T47D (cell line): ENCODE measurements at regions not wholly inside any gene's neighbourhood (a gene's known extent, or its start where the extent isn't known, plus 50 kb on each side); places are given as distances from the start of the nearest gene placed in this dataset.

Experiments used
- DNase-seq, 2 experiments: peaks; one replicate each; pipeline versions ENCODE4 v3.0.0 to v3.0.0-alpha.2; 2011 to 2012; ENCODE audit warnings: low read depth in 1 of 2, low spot score in 1 of 2
- JUND ChIP-seq: IDR thresholded peaks from 2 replicates; pipeline ENCODE4 v1.6.1; 2012; ENCODE audit warnings: low read depth
- in situ Hi-C: cut with HindIII; loops from 2 replicates; pipeline ENCODE4 v1.10.0; 2016; ENCODE audit warnings: low sequenced_read_pairs, low pct_unique_long_range_greater_than_20kb

DNA sequence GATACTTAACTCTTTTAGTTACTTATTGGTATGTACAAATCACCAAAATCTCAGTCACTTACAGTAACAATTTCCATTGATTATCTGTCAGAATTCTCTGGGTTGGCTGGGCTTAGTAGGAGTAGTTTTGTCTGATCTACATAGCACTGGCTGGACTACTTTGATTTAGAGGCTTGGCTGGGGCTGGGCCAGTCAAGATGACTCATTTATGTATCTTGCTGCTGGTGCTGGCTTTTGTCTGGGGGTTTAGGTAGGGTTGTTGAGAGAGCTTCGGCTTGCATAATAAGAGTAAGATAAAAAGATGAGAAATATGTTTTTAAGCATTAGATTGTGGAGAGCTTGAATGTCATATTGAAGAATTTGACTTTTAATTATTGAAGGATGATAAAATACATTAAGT lies 1093.7 kb downstream of the SLC6A15 start:
- in situ Hi-C loops: no loop called here
- TF ChIP-seq JUND: no peak
- DNase-seq: no peak

DNA sequence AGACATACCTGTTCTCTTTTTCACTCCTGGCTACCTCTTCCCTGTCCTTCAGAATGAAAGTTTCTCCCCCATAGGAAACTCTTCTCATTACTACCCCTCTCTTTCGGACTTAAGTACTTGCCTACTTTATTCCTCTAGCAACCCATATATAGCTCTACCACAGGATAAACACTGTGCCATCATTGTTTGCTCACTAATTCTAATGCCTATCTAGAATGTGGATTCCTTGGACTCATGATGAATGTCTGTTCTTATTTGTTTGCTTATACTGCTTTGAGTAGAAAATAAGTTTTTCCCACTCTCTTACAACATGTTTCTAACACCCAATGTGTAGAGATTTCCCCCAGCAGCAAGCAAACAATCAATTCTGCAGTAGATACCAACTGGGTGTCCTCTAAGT lies 1094.9 kb downstream of the SLC6A15 start:
- DNase-seq: no peak
- in situ Hi-C loops: no loop called here
- no peak for TF ChIP-seq JUND

DNA sequence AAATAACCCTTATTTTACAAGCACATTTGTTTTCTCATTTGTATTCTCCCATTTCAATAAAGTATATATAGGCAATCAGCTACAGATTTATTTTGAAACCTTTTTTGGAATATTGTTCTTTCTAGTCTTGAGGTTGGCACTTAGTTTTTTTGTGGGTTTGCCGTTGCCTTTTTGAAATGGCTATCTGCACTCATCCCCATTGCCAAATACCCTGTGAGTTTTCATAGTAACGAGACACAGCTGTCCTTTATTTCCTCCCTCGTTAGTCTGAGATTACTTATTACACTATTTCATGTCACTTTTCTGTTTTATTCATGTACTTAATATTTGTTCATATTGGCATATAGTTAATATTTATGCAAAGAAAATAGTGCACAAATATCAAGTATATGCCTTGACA lies 1104.0 kb downstream of the SLC6A15 start:
- TF ChIP-seq JUND: no peak
- in situ Hi-C loops: no loop called here
- no peak for DNase-seq

DNA sequence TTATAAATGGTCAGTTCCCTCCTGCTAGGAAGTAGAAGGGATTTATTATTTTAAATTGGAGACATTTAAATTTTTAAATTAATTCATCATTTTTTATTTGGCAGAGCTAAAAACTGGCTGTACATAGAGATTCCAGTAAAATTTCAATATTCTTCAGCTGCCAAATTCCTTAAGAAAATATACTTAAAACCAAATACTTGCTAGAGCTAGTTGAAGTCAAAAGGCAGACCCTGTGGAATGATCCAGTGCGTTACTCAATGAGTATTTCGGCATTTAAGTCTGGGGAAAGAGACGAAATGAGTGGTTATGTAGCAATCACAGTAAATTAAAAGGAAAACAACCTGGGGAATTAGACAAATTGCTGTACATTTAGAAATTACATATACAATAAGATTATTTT lies 1104.7 kb downstream of the SLC6A15 start:
- in situ Hi-C loops: no loop called here
- DNase-seq: no peak
- no peak for TF ChIP-seq JUND

DNA sequence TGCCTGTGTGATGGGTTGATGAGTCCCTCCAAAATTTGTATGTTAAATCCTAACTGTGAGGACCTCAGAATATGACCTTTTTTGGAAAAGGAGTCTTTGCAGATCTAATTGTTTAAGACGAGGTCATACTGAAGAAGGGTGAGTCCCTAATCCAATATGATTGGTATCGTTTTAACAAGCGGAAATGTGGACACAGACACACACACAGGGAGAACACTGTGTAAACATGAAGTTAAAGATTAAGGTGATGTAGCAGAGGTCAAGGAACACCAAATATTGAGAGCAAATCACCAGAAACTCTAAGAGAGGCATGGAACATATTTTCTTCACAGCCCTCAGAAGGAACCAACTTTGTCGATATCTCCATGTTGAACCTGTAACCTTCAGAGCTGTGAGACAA lies 1106.7 kb downstream of the SLC6A15 start:
- in situ Hi-C loops: no loop called here
- no peak for DNase-seq
- TF ChIP-seq JUND: no peak

DNA sequence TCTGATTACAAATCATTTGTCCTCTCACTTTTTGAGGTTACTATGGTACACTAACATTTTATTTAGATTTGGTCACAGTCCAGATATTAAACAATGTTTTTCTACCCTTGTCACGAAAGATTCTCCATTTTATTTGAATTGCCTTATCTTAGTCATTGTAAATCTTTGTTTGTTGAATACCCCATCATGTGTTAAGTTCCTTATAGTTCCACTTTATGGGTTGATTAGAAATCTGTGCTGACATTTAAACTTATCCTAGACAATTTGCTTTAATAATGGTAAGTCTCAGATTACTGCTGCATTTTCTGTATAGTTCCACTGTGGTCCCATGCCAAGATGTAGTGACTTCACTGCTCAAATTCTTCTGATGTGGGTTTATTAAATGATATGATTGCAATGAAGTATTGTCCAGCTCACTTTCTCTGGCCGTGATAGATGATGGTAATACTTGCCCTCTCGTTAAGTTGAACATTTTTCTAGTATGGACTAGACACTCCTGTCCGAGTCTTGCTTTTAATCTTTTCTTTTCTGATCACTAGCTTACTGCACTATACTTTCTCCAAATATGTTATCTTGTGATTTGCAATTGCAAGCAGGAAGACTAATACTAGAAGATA lies 1107.3 kb downstream of the SLC6A15 start:
- no peak for TF ChIP-seq JUND
- in situ Hi-C loops: no loop called here
- DNase-seq: no peak

DNA sequence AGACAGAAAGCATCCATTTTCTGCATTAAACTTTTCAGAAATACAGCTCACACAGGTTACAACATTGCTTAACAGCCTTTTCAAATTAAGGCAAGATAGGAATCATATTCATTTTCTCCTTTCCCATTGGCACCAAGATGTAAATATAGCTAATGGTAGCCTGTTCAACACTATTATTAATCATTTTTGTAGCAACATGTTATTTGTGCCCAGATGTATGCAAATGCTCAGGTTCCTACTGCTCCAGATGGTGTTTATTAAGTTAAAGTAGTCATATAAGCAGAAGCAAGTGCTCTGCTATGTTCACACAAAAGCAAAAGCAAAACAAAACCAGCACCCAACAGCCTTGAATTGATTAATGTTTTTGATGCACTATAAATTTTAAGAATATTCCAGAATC lies 1110.6 kb downstream of the SLC6A15 start:
- no peak for TF ChIP-seq JUND
- in situ Hi-C loops: no loop called here
- no peak for DNase-seq

DNA sequence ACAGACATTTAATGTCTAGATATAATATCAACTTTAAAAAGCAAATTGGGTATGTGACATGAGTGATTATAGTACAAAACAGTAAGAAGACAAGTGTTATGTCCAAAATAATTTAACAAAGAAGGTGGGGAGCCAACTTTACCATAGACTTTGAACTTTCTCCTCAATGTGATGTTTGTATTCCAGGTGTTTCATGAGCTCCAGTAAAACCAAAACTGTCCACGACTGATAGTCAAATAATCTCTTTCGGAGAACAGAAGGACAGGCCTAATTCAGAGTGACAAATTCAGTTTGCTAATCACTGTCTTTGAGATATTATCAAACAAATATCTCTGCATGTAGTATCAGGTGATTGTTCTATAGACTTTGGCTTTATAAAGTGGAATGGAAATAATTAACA lies 1112.6 kb downstream of the SLC6A15 start:
- in situ Hi-C loops: no loop called here
- TF ChIP-seq JUND: no peak
- no peak for DNase-seq

DNA sequence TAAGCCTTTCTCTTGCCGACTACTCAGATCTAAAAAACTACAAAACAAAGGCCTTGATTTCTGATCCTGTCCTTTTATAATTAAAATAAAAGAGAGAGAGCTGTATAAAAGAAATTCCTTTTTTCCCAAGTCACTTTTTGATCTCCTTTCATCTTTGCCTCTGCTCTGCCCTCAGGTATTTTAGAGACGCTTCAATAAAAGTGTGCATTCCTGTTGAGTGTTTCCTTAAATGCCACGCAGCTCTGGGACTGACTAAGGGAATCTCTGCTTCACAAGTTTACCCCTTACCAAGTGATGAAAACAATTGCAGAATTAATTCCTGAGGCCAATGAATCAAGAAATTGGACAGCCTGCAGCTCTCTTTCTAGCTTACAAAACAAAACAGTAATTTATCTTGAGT lies 1109.8 kb downstream of the TMTC2 start:
- DNase-seq: no peak
- no peak for TF ChIP-seq JUND
- in situ Hi-C loops: no loop called here

DNA sequence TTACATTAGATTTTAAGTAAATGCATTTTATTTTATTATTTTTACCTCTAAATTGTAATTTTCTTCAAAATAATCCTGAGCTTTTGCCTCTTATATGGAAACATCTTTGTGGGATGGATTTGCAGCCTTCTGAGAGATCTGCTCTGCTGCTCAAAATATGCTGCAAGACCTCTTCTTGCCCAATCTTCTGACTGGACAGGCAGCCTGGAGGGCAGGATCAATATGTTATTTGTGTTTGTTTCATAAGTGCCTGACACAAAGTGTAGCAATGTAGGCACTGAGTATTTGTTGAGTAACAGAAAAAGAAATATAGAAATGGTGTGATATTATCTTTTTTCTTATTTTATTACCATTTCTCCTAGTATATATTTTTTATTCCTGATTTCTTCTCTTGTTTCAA lies 1106.9 kb downstream of the TMTC2 start:
- DNase-seq: peak in 1 of 2 experiments; percentile 38
- in situ Hi-C loops: no loop called here
- TF ChIP-seq JUND: no peak

DNA sequence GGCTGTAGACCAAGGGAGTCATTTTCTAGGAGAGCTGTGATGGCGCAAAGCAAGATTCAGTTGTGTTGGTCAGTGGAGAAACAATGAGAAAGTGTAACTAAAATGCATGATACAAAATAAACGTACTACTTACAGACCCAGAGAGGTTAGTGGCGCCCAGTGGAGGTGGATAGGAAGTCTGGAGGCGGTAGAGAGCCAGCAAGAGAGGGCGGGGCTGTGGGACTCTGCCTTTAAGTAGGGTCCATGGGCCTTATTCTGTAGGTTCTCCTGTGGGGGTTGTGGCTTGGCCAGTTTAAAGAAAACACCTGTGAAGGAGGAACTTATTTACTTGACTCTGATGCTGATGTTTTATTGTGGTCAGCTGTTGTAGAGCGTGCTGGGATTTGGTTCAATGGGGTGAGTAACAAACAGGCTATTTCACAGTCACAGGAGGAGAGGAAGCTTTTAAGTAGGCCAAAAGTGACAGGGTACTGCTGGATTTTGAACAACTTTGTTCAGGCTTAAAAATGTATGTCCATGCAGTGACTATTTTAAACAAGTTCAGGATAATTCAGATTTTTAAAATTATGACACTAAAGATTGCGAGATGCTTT lies 1097.7 kb downstream of the TMTC2 start:
- DNase-seq: no peak
- in situ Hi-C loops: no loop called here
- TF ChIP-seq JUND: no peak

DNA sequence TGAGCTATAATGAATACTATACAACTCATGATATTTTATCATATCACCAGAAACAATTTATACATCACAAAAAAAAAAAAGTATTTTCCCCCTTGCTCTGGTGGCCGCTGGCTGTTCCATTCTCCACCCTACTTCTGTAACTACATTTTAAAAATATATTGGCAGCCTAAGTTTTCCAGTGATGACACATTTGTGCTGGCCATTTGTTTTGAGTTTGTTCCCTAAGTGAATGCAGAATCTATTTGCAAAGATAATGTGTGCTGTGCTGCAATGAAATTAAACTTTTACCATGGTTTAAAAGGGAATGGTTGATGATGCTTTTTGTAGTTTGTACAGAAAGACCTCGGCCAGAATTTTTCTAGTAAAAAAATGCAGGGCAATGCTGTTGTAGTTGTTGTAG lies 1092.8 kb downstream of the TMTC2 start:
- no peak for DNase-seq
- TF ChIP-seq JUND: no peak
- in situ Hi-C loops: no loop called here

DNA sequence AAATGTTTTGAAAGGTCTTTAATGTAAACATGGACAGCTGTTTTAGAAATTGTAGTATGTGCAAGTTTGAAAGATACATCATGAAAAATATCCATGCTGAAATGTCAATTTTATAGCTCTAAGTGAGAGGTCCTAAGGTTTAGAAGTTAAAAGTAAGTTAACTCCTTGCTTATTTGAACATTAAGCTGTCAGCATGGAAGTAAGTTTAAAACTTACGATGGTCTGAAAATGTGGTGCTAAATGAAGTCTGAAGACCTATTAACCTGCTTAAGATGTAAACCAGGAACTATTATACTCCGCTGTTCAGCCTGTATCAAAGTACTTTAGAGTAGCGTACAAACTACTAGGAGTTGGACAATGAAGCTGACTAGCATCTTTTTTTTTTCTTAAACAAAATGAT lies 1082.4 kb downstream of the TMTC2 start:
- no peak for TF ChIP-seq JUND
- in situ Hi-C loops: no loop called here
- DNase-seq: no peak

DNA sequence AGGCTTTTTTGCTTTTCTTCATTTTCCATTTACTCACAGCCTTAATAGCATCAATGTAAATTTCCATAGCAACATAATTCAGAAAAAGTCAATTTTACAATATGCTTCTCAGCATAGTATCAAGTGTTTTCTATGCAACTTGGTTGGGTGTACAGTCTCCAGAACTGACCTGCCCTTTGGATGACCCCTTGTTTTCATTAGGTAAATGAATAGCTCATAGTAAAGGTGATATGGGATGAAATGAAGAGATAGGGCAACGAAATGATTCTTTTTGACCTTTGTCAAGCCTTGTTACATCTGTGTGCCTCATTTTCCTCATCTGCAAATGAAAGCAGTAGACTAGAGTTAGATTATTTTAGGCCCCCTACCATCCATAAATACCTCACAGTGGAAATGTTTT lies 1081.0 kb downstream of the TMTC2 start:
- TF ChIP-seq JUND: no peak
- DNase-seq: no peak
- in situ Hi-C loops: no loop called here

DNA sequence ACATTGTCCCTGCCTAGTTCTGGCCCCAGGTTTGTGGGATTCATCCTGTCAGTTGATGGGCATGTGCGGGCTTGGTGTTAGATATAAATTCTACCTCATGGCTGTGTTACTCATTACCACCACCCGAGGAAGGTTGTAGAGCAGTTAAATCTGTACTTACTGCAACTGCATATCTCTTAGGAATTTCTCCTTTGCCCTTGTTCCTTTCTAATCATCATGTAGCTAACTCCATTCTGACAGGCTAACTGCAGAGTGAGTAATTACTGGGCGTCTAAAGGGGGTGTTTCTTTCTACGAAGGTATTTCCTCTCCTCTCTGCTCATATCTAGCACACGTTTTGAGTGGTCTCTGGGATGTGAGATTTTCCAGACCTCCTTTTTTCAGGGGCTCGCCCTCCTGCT lies 1076.7 kb downstream of the TMTC2 start:
- TF ChIP-seq JUND: no peak
- DNase-seq: no peak
- in situ Hi-C loops: no loop called here
